Bronchial epithelial cell (primary cell): ENCODE measurements at regions not wholly inside any gene's neighbourhood (a gene's known extent, or its start where the extent isn't known, plus 50 kb on each side); places are given as distances from the start of the nearest gene placed in this dataset.
A peak's percentile ranks its signal among the peaks of the same experiment; 100 is the strongest.

ENCODE experiments used
- DNase-seq: peaks from one replicate; pipeline ENCODE4 v3.0.0-alpha.2; 2010; ENCODE audit warnings: low read depth
- FAIRE-seq: peaks from 2 replicates; lab custom pipeline; 2011; peaks lifted over from hg19 to GRCh38; lab: Jason Lieb, UNC
- H3K27me3 ChIP-seq: 2 replicates; pipeline ENCODE4 v1.5.1; 2011; ENCODE audit warnings: low read length; ENCODE audit not compliant: control insufficient read depth, insufficient read depth
- H3K36me3 ChIP-seq: 2 replicates; pipeline ENCODE4 v1.5.1; 2011; ENCODE audit warnings: low read length; ENCODE audit not compliant: control insufficient read depth, insufficient read depth
- H3K4me3 ChIP-seq: 2 replicates; pipeline ENCODE4 v1.5.1; 2011; ENCODE audit warnings: mild to moderate bottlenecking, low read depth, low read length, control low read depth
- TF ChIP-seq, protein P1 (sequence below): IDR thresholded peaks from 2 replicates; pipeline ENCODE4 v1.5.1; 2011; ENCODE audit warnings: mild to moderate bottlenecking, moderate library complexity, low read length, control low read depth, inconsistent platforms; ENCODE audit not compliant: insufficient read depth, severe bottlenecking

- no peak for FAIRE-seq
- Histone ChIP-seq H3K36me3 (no peaks in the 10 kb centered on the region), H3K4me3 (no peak overlapping the region), H3K27me3 (no peaks in the 10 kb centered on the region)
- TF ChIP-seq, protein P1, sequence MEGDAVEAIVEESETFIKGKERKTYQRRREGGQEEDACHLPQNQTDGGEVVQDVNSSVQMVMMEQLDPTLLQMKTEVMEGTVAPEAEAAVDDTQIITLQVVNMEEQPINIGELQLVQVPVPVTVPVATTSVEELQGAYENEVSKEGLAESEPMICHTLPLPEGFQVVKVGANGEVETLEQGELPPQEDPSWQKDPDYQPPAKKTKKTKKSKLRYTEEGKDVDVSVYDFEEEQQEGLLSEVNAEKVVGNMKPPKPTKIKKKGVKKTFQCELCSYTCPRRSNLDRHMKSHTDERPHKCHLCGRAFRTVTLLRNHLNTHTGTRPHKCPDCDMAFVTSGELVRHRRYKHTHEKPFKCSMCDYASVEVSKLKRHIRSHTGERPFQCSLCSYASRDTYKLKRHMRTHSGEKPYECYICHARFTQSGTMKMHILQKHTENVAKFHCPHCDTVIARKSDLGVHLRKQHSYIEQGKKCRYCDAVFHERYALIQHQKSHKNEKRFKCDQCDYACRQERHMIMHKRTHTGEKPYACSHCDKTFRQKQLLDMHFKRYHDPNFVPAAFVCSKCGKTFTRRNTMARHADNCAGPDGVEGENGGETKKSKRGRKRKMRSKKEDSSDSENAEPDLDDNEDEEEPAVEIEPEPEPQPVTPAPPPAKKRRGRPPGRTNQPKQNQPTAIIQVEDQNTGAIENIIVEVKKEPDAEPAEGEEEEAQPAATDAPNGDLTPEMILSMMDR, result no peak
- peak; percentile 62 for DNase-seq
These were observed 482.0 kb downstream of the KCNA4 start for GRCh38 chr11:29534836-29535235.

- DNase-seq, result no peak
- no peak overlapping the region for H3K4me3 ChIP-seq
- no peak for FAIRE-seq
- TF ChIP-seq, protein P1, result no peak
- no peaks in the 10 kb centered on the region for H3K36me3 ChIP-seq
- no peaks in the 10 kb centered on the region for H3K27me3 ChIP-seq
These were observed 485.9 kb downstream of the KCNA4 start for GRCh38 chr11:29530961-29531360.

GRCh38 chr11:29527391-29527936 is 489.4 kb downstream of the KCNA4 start:
- Histone ChIP-seq H3K36me3 (no peaks in the 10 kb centered on the region), H3K4me3 (no peak overlapping the region), H3K27me3 (no peaks in the 10 kb centered on the region)
- FAIRE-seq (no peak), DNase-seq (peak; percentile 96)
- TF ChIP-seq, protein P1, result peak; percentile 69

DNA sequence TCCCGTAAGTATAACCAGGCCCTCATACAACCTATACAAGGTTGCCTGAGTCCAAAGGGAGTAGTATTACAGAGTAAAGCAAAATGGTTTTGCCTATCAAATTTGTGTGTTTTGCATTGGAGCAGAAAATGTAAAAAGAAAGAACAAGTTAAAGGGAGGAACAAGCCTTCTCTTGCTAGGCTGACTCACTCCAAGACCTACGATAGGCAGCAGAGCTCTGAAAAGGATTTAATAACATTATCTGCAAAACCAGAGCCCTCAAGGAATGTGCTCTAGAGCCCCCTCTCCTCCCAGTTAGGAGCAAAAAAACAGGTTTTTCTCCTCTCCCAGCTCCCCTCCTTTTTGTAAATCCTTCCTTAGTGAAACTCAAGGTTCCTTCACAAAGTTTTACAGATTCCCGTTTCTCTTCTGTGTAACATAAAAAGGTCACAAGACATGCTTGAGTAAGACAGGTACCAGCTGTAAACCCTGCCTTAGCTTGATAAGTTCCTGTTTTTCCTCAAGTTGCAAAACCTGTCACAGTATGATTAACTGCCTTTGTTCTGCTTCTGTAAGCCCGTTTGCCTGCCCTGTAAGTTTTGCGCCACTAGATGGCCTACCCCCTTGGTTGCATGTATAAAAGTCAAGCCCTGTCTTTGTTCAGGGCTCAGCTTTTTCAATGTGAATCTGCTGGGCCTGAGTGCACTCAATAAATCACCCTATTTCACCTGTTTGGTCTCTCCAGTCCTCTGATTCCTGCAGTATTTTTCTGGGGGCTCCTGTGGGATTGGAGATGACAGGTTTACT is 498.2 kb downstream of the KCNA4 start:
- Histone ChIP-seq H3K4me3 (peak overlapping the region; percentile 23), H3K36me3 (no peaks in the 10 kb centered on the region), H3K27me3 (no peaks in the 10 kb centered on the region)
- DNase-seq (peak; percentile 90), FAIRE-seq (no peak)
- TF ChIP-seq, protein P1, result peak; percentile 69

DNA sequence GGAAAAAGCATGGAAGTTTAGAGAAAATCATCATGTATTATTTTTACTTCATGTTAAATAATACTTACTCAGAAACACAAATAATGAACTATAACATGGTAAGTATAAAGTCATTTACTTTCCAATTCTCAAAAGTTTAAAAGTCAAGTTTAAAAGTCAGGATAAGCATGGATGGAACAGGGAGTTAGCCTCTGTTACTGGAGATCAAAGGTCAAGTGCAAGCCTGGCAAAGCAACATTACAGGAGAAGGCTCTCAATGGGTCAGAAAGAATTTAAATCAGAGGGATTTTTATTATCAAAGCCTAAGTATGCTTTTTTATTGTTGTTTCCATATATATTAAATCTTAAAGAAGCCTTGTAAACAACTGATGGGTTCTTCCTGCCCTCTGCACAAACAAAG is 505.4 kb downstream of the KCNA4 start:
- H3K36me3 ChIP-seq, result no peaks in the 10 kb centered on the region
- no peak overlapping the region for H3K4me3 ChIP-seq
- TF ChIP-seq, protein P1, result no peak
- DNase-seq (no peak), FAIRE-seq (no peak)
- no peaks in the 10 kb centered on the region for H3K27me3 ChIP-seq
